EL (cell line): ENCODE measurements at regions not wholly inside any gene's neighbourhood (a gene's known extent, or its start where the extent isn't known, plus 50 kb on each side); places are given as distances from the start of the nearest gene placed in this dataset.

Source experiments
- DNase-seq: peaks from one replicate; pipeline ENCODE4 v3.0.0-alpha.2; 2016

DNA sequence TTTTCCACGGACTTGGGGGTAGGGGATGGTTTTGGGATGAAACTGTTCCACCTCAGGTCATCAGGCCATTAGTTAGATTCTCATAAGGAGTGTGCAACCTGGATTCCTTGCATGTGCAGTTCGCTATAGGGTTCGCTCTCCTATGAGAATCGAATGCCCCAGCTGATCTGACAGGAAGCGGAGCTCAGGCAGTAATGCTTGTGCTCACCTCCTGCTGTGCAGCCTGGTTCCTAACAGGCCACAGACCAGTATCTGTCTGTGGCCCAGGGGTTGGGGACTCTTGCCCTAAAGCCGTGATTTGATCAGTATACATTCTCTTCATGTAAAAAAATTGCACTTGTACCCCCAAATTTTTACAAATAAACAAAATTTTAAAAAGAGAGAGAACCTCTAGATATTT lies 219.4 kb upstream of the CPNE8 start:
- no peak for DNase-seq

GRCh38 chr12:39123580-39124253 lies 218.3 kb upstream of the CPNE8 start:
- no peak for DNase-seq

DNA sequence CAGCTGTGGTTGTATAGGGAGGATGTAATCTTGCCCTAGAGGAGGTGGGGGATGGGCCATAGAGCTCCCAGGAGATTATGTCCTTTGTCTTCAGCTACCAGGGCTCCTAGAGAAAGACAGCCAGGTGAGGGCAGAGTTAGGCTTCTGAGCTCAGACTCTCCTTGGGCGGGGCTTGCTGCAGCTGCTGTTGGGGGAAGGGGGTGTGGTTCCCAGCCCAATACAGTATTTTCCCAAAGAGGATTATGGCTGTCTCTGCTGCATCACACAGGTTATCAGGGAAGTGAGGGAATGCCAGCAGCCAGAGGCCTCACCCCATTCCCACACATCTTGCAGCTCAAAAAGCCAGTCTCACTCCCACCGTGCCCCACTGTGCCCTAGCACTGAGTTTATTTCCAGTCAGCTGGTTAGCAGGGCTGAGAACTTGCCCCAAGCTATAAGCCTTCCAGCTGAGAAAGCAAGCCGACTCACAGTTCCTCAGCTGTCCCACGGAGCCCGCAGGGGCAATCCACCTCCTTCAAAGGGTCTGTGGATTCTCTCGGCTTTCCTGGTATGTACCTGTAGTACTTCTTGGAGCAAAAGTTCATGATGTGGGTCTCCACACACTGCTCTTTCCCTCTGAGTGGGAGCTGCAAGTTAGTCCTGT lies 217.3 kb upstream of the CPNE8 start:
- no peak for DNase-seq

GRCh38 chr12:39116861-39117260 lies 211.5 kb upstream of the CPNE8 start:
- no peak for DNase-seq

DNA sequence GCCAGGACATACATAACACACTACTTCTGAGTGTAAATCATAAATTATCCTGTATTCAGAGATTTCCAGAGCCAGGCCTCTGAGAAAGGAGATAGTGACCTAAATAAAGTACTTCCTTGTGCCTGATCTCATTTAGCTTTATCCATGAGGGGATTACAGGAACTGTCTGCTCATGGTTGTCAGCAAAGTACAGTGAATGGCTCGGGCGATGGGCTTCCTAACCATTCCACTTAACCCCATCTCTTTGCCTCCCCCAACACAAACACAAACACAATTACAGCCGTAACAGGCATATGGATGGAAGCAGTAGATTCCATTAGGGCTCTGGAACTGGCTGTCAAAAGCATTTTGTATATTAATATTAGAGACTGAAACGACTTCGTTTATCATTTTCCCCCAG lies 206.7 kb upstream of the CPNE8 start:
- no peak for DNase-seq

DNA sequence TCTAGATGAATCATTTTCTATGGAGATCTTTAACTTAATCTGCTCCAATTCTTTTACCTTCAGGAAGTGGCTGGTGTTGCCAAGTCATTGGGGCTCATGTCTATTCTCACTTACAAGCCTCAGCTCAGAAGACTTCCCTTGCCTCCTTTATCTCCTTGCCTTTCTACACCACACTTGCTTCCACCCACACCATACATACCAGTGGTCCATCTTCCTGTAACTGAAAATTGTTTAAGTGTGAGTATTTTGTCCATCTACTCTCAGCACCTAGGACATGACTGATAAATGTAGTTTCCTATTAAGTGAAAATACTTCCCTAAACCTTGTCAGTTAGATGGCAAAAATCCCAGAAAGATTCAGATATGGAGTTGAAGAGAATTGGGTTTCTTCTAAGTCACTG lies 199.7 kb upstream of the CPNE8 start:
- DNase-seq, result no peak

- peak; percentile 9 for DNase-seq
Observed at GRCh38 chr12:39103552-39104165, 198.3 kb upstream of the CPNE8 start.

GRCh38 chr12:39102474-39103209 lies 197.3 kb upstream of the CPNE8 start:
- DNase-seq, result no peak

- no peak for DNase-seq
Observed at GRCh38 chr12:39095636-39096330, 190.4 kb upstream of the CPNE8 start.

- DNase-seq, result no peak
Observed at GRCh38 chr12:39081910-39082309, 176.5 kb upstream of the CPNE8 start.

- no peak for DNase-seq
Observed at GRCh38 chr12:39077226-39077625, 171.8 kb upstream of the CPNE8 start.

- no peak for DNase-seq
Observed at GRCh38 chr12:39074063-39074462, 168.7 kb upstream of the CPNE8 start.

DNA sequence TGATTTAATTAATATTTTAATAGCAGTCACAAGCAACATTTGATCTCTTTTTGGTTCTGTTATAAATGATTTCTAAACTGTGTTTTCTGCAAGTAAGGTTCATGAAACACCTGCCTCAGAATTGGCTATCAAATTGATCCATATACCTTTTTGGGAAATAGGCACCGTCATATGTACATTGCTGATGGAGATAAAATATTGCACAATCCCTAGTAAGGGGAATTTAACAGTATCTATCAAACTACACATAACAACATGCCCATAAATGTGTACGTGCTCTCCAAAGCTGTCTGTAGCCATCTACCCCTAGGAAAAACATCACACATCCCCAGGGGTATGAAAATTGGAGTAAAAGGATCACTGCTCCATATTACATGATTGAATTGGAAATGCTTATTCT lies 167.3 kb upstream of the CPNE8 start:
- DNase-seq, result no peak

DNA sequence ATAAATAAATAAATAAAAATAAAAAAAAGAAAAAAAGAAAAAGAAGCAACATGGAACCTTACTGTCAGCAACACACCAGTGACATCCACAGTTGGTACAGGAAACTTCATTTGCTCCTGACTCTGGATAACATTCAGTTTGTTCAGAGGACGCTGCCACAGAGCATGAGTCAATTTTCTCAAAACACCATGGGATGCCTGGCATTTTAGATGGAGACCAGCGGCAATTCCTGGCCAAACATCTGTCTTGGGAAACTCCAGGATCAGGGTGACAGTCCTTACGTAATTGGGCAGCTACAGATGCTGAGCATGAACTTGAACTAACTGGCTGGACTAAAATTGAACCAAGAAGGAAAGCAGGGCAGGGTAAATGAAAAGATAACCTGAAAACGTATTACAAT lies 166.2 kb upstream of the CPNE8 start:
- DNase-seq, result no peak

- DNase-seq, result no peak
Observed at GRCh38 chr12:39070775-39071174, 165.4 kb upstream of the CPNE8 start.

DNA sequence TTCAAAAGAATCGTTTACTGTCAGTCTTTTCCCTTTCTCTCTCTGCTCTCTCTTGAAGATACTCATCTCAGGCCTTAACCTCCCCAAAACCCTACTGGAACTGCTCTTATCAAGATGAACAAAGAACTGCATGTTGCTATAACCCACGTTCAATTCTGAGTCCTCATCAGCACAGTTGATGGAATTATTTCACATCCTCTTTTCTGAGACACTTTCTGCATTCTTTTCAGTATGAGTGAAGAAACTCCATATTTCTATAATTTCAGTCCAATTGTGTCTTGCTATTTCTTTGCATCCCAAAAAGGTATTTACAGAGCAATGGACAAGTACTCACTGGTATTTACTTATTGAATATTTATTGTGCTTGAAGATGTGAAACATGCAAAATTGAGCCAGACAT lies 160.1 kb upstream of the CPNE8 start:
- DNase-seq, result no peak

GRCh38 chr12:39064708-39065107 lies 159.3 kb upstream of the CPNE8 start:
- DNase-seq, result no peak

DNA sequence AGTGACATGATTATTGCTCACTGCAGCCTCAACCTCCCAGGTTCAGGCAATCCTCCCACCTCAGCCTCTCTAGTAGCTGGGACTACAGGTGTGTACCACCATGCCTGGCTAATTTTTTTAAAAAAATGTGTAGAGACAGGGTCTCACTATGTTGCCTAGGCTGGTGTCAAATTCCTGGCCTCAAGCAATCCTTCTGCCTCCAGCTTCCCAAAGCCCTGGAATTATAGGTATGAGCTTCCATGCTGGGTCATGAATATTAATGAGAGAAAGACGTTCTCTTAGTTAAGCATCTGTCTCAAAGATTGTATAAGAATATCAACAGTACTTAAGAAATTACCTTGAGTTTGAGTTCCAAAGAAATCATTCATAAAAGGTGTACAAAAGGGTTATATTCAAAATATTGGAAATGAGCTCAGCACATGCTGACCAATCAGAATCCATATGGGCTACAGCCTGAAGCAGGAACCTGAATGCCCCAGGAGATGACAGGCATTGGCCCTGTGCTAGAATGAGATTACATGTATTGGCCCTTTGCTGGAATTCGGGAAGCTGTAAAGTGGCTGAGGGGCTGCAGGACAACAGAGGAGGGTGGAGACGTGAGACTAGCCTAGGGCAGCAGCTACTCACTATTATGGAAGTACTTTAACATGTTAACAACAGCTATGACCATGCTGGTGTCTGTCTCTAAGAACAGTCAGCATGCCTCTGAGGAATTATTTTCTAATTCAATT lies 157.0 kb upstream of the CPNE8 start:
- DNase-seq, result no peak

GRCh38 chr12:39061576-39061975 lies 156.2 kb upstream of the CPNE8 start:
- DNase-seq, result no peak

DNA sequence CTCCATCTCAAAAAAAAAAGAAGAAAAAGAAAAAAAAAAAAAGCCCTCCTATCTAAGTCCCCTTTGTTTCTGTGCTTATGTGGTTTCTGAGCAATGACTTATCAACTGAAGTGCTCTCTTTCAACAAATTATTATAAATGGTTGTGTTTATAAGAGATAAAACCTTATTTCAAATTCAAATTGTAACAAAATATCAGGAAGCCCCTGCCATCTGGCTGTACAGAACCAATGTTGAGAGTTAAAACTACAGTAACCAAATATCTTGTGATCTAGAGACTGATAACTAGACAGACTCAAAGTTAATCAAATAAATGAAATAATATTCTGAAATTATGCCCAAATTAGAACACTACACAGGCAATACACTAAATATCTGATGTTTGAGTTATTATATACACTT lies 143.0 kb upstream of the CPNE8 start:
- DNase-seq, result no peak

GRCh38 chr12:39047539-39048262 lies 142.3 kb upstream of the CPNE8 start:
- no peak for DNase-seq

DNA sequence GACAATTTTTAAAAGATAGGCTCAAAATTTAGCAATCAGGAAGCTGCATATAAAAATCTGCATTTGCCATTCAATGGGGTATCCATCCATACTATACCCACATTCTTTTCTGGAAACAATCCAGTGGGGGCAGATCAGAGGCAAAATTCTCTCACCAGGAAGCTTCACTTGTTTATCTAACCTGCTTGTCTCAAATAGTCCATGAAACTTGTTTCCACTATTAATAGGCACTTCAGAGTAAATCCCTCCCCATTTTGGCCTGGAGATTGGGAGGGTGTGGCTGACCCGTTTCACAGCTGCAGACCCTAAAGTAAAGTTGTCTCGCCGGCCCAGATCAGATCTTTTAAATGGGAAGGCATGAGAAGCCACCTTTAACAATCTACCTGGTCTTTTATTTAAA lies 139.4 kb upstream of the CPNE8 start:
- DNase-seq, result no peak
